Gastrocnemius medialis (tissue), 4 donors: ENCODE measurements at regions not wholly inside any gene's neighbourhood (a gene's known extent, or its start where the extent isn't known, plus 50 kb on each side); places are given as distances from the start of the nearest gene placed in this dataset.

Experiments
- CTCF ChIP-seq, 5 experiments: fragments of 450-650 bp in 3 of 5; fragments of 200-600 bp in 2 of 5; sonication (generic) in 2 of 5; IDR thresholded peaks in 4 of 5; conservative IDR thresholded peaks in 1 of 5; 1 replicate in 4 of 5; 2 replicates in 1 of 5; pipeline ENCODE4 v1.5.1; 2016 to 2019; ENCODE audit warnings: antibody characterized with exemption in 5 of 5, mild to moderate bottlenecking in 3 of 5, moderate library complexity in 3 of 5
- POLR2A ChIP-seq, 2 donors: fragments of 450-650 bp; IDR thresholded peaks; one replicate each; pipeline ENCODE4 v1.6.1; 2017; ENCODE audit warnings: antibody characterized with exemption in 2 of 2, mild to moderate bottlenecking in 2 of 2, moderate library complexity in 2 of 2

DNA sequence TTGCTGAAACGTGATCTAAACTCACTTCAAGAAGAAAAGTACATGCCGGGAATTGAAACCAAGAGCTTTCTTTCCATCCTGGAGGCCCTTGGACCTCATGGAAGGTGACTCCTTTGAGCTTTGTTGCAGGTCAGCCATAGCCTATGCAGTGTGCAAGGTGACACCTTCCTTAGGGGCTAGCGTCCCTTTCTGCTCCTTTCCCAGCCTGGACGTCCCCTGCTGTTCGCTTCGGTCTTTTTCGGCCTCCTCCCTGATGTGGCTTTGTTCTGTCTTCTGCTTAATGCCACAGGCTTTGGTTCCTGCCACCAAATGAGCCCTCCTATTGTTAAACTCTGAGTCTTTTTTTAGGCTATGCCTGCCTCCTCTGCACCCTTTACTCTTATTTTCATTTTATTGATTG lies 308.8 kb downstream of the BRINP2 start:
- no peak for TF ChIP-seq POLR2A (IDR thresholded peaks at IDR 0.05)
- no peak for TF ChIP-seq CTCF (IDR thresholded peaks at IDR 0.05 in 4 of 5, conservative IDR thresholded peaks at IDR 0.05 in 1 of 5)
